ENCODE measurements at regions not wholly inside any gene's neighbourhood (a gene's known extent, or its start where the extent isn't known, plus 50 kb on each side); places are given as distances from the start of the nearest gene placed in this dataset.

GRCh38 chr12:42979746-42980145 is 390.2 kb upstream of the PRICKLE1 start:
- intact Hi-C loops (cut with DNase I) = no loop called here
- no peak for DNase-seq

DNA sequence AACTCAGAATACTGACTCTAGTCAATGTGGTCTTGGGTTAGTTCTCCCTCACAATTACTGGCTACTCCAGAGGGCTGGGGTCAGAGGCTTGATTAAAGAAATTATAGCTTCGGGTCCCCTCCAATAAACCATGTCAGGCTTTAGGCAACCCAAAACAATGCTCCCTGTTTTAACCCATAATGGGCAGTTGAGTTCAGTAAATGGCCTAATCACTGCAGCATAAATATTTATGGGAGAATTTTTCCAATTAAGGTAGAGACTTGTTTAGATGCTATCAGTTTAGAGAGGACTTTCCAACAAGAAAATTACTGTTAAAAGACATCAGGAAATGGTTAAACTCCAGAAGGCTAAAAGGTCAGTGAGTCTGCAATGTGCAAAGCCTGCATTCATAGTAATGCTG is 389.2 kb upstream of the PRICKLE1 start:
- no peak for DNase-seq
- intact Hi-C loops (cut with DNase I) = no loop called here

GRCh38 chr12:42977451-42978230 is 388.1 kb upstream of the PRICKLE1 start:
- no peak for DNase-seq
- intact Hi-C loops (cut with DNase I) = no loop called here

- no peak for DNase-seq
- intact Hi-C loops (cut with DNase I) = no loop called here
These were observed 387.1 kb upstream of the PRICKLE1 start for GRCh38 chr12:42976620-42977019.

DNA sequence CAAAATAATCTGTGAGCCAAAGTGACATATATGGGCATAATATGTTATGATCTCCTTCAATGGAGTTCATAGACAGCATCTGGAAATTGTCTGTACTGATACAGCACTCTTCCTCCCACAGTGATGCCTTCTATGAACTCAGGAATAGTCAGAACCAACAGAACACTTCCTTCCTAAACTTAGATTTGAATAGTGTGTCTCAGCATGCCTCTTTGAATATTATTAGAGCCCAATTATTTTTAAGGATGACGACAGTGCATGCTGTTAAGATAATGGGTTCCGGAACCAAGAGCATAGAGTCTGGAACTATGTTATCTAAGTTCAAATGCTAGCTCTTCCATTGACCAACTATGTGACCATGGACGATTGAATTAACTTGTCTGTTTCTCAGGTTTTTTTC is 386.6 kb upstream of the PRICKLE1 start:
- DNase-seq = no peak
- intact Hi-C loops (cut with DNase I) = no loop called here

DNA sequence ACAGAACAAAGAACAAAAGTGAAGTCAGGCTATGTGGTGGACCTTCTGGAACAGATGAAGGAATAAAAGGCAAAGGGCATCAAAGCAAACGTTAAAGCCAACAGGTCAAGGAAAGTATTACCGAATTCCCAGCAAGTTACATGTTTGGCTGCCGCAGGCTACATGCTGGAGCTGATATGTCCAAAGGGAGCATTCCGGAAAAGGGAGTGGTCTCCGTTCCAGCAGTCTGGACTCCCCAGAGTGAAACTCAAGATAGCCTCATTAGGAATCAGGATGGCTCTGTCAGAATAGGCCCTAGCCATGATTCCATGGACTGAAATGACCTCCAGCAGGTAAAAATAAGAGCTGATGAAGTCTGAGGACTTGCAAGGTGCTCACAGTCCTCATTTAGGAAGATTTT is 379.8 kb upstream of the PRICKLE1 start:
- intact Hi-C loops (cut with DNase I) = no loop called here
- DNase-seq = no peak

- DNase-seq = no peak
- intact Hi-C loops (cut with DNase I) = no loop called here
These were observed 378.9 kb upstream of the PRICKLE1 start for GRCh38 chr12:42968426-42968825.

- no peak for DNase-seq
- intact Hi-C loops (cut with DNase I) = no loop called here
These were observed 378.3 kb upstream of the PRICKLE1 start for GRCh38 chr12:42967850-42968249.

- intact Hi-C loops (cut with DNase I) = no loop called here
- DNase-seq = no peak
These were observed 374.4 kb upstream of the PRICKLE1 start for GRCh38 chr12:42963988-42964387.

- DNase-seq = no peak
- intact Hi-C loops (cut with DNase I) = no loop called here
These were observed 372.8 kb upstream of the PRICKLE1 start for GRCh38 chr12:42962384-42962783.

DNA sequence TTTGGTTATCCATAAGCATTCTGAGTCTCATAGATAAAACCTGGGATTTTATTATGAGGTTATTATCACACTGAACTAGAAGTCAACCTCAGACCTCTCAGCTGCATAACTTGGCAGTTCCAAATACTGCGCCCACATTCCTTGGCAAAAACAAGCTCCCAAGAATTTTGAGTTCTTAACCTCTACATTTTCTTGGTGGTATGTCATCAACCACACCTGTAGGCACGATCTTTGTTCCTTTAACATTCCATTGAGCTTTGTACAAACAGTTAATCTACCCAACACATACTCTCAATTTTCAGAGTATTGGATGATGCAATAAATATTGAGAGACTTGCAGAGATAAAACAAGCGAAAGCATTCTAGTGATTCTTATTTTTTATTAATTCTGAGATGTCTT is 371.8 kb upstream of the PRICKLE1 start:
- DNase-seq = no peak
- intact Hi-C loops (cut with DNase I) = no loop called here

GRCh38 chr12:42960087-42960527 is 370.6 kb upstream of the PRICKLE1 start:
- intact Hi-C loops (cut with DNase I) = no loop called here

DNA sequence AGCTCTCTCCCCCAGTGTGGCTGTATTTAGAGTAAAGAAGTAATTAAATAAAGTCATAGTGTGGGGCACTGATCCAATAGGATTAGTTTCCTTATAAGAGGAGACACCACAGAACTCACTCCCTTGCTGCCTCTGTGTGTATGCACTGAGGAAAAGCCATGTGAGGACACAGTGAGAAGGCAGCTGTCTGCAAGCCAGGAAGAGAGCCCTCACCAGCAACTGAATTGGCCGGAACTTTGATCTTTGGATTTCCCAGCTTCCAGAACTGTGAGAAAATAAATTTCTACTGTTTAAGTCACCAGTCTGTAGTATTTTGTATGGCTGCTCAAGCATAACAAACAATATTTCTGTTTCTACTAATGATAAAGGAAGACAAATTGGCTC is 368.7 kb upstream of the PRICKLE1 start:
- intact Hi-C loops (cut with DNase I) = loop anchor here (10.0 kb wide), 1 partner anchor 267 kb away; no protein-coding TSS in a partner anchor

More at GRCh38 chr12:42960087-42960527, 370.6 kb upstream of the PRICKLE1 start:
- DNase-seq = no peak

GRCh38 chr12:42957561-42958290 is 368.2 kb upstream of the PRICKLE1 start:
- intact Hi-C loops (cut with DNase I) = loop anchor here (10.0 kb wide), 1 partner anchor 267 kb away; no protein-coding TSS in a partner anchor
- no peak for DNase-seq

More for the DNA sequence above, 368.7 kb upstream of the PRICKLE1 start:
- DNase-seq = no peak

DNA sequence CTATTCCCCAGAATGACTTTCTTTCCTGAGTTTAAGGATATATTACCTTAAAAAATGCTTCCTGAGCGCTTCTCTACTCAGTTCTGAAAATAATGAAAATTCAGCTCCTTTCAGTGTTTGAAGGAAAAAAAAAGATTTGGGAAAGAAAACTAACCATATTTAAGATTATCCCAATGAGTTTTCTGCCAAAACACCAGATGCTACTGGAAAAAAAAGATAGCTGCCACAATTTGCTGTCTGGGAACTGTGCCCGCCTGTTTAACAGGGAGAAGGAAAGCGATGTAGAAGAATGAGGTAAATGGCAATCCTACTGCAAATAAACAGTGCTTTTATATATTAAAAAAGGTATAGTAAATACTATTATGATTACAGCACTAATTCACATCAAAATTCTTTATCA is 367.6 kb upstream of the PRICKLE1 start:
- intact Hi-C loops (cut with DNase I) = loop anchor here (10.0 kb wide), 1 partner anchor 268 kb away; no protein-coding TSS in a partner anchor
- DNase-seq = peak in 4 of 10 donors; percentile 16 to 32 (median 25)

DNA sequence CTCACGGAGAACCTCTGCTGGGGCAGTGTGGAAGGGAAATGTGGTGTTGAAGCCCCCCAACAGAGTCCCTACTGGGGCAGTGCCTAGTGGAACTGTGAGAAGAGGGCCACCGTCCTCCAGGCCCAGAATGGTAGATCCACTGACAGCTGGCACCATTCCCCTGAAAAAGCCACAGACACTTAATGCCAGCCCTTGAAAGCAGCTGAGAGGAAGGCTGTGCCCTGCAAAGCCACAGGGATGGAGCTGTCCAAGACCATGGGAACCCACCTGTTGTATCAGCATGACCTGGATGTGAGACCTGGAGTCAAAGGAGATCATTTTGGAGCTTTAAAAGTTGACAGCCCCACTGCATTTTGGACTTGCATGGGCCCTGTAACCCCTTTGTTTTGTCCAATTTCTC is 363.5 kb upstream of the PRICKLE1 start:
- intact Hi-C loops (cut with DNase I) = loop anchor here (10.0 kb wide), 1 partner anchor 272 kb away; no protein-coding TSS in a partner anchor
- no peak for DNase-seq

GRCh38 chr12:42946871-42947381 is 357.4 kb upstream of the PRICKLE1 start:
- intact Hi-C loops (cut with DNase I) = no loop called here
- DNase-seq = peak in 2 of 10 donors; percentile 5 to 61

DNA sequence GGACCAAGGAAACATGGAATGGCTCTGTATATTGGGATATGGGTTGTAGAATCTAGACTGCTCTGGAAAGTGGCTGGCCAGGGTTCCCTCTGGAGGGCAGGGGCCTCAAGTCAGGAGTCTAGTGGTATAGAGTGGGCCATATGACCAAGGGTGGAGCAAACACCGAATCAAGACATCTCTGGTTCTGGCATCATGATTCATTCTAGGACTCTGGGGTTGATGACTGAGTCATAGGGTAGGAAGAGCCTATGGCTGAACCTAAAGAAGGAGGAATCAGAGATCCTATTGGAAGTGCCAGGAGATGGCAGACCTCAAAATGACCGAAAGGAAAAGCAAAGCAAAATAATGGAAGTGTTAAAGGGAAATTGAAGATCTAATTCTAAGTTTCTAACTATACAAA is 356.4 kb upstream of the PRICKLE1 start:
- intact Hi-C loops (cut with DNase I) = no loop called here
- no peak for DNase-seq

GRCh38 chr12:42944516-42944915 is 355.0 kb upstream of the PRICKLE1 start:
- DNase-seq = no peak
- intact Hi-C loops (cut with DNase I) = no loop called here

DNA sequence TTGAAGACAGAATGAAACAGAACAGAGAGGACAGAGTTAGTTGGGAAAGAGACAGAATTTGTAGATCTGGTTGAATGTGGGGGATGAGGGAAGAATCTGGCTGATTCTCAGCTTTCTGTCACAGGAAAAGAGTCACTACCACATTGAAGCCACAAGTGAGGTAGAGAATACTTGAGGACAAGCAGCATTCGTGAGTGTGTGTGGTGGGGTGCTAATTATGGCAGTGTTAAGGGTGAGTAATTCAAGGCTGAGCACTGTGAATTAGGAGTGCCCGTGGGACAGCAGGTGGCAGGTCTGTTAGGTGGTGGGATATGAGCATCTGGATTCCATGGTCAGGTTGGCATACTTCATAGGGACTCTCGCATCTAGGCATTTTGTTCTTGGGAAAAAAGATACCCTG is 347.4 kb upstream of the PRICKLE1 start:
- no peak for DNase-seq
- intact Hi-C loops (cut with DNase I) = no loop called here

- intact Hi-C loops (cut with DNase I) = no loop called here
- no peak for DNase-seq
These were observed 346.7 kb upstream of the PRICKLE1 start for GRCh38 chr12:42936260-42936659.

Measured in posterior cingulate gyrus (tissue), 11 donors.